Neural progenitor cell (in vitro differentiated cells): ENCODE measurements at regions not wholly inside any gene's neighbourhood (a gene's known extent, or its start where the extent isn't known, plus 50 kb on each side); places are given as distances from the start of the nearest gene placed in this dataset.

Source experiments
- EZH2phosphoT487 ChIP-seq: fragments of 200-600 bp; sonication (generic); IDR thresholded peaks from 2 replicates; pipeline ENCODE4 v1.6.1; 2017; ENCODE audit warnings: antibody characterized with exemption
- TF ChIP-seq, protein P1 (sequence below): fragments of 200-600 bp; sonication (generic); IDR thresholded peaks from 2 replicates; pipeline ENCODE4 v1.5.1; 2017; ENCODE audit warnings: antibody characterized with exemption, mild to moderate bottlenecking

DNA sequence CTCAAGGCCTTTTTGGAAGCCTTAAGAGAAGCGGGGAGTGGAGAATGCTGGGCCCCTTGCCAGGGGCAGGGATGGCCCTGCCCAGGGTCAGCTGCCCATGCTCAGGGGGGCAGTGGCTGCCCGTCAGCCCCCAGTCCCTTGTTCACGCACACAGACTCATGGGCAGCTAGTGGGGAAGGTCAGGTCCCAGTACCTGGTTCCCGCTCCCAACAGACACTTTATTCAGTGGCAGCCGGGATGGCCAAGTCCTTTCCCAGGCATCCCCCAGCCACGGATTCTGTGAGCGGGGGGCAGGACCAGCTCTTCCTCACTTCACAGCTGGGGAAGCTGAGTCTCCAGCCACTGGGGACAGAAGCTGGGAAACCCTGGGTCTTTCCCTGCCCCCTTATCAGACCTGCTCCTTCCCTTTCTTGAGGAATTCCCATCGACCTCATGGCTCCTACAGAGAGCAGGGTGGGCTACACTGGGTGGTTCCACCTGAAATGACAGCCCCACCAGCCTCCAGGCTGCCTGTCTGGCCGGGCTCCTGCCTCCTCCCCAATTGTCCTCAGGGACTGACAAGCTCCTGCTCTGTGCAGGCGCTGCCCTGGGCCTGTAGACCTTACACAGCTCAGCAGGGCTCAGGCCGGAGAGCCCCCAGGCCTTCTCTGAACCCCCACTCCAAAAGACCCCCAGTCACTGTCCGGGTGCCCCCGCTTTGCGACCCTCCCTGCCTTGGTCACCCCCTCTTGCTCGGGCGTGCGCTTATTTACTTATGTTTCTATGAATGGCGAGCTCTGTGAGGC, 61.0 kb upstream of the FGF3 start:
- TF ChIP-seq EZH2phosphoT487, result no peak
- TF ChIP-seq, protein P1, sequence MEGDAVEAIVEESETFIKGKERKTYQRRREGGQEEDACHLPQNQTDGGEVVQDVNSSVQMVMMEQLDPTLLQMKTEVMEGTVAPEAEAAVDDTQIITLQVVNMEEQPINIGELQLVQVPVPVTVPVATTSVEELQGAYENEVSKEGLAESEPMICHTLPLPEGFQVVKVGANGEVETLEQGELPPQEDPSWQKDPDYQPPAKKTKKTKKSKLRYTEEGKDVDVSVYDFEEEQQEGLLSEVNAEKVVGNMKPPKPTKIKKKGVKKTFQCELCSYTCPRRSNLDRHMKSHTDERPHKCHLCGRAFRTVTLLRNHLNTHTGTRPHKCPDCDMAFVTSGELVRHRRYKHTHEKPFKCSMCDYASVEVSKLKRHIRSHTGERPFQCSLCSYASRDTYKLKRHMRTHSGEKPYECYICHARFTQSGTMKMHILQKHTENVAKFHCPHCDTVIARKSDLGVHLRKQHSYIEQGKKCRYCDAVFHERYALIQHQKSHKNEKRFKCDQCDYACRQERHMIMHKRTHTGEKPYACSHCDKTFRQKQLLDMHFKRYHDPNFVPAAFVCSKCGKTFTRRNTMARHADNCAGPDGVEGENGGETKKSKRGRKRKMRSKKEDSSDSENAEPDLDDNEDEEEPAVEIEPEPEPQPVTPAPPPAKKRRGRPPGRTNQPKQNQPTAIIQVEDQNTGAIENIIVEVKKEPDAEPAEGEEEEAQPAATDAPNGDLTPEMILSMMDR, result no peak
